ENCODE measurements at regions not wholly inside any gene's neighbourhood (a gene's known extent, or its start where the extent isn't known, plus 50 kb on each side); places are given as distances from the start of the nearest gene placed in this dataset.

DNA sequence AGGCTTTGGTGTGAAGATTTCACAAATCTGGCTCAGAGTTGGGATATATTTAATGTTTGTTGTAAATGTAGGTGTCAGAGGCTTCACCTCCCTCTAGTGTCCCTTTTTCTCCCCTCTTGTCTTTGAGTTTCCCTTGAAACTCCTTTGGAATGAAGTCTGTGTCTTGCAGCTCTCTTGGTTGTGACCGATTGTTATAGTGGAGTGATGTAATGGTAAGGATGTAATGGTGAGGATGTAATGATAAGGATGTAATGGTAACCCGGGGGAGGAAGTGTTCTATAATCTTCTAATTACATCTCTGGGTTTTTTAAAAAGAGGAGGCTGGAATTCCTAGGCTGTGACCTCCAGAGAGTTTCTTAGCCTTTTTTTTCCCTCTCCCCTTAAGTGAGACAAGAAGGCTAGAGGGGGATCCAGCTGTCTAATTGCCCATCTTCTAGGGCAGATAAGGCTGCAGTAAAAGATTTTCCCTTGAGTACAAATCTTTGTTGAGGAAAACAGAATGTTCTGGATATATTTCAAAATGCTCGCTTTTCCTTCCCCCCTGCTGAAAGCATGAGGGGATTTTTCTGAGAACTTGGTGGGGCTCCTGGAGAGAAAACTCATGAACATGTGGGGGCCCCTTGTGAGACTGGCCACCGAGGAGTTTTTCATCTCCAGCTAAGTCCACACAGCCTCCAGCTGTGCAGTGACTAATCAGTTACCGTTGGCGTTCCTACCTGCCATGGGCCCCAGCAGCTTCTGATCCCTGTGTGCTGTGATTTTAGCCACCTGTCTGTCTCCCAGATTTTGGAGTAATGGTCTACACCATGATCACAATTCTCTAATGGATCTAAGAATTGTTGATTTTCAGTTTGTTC is 156.7 kb upstream of the PMEPA1 start:
- Histone ChIP-seq H3K79me2 (ENCODE audit: insufficient read depth, low read depth, low read length) (no peaks in the 10 kb centered on the region), H3K9me3 (ENCODE audit: low read length) (no peaks in the 10 kb centered on the region), H3K4me1 (ENCODE audit: insufficient read depth, low read length, poor library complexity, severe bottlenecking) (no peaks in the 10 kb centered on the region), H3K4me2 (ENCODE audit: low read length) (no peak overlapping the region), H3K4me3 (ENCODE audit: low read depth, low read length, poor library complexity, severe bottlenecking) (no peak overlapping the region), H2AFZ (ENCODE audit: low read length) (no peak overlapping the region), H3K9me2 (ENCODE audit: insufficient read depth, low read length) (no peaks in the 10 kb centered on the region), H4K20me1 (ENCODE audit: insufficient read depth, low read length) (no peaks in the 10 kb centered on the region), H3K36me3 (ENCODE audit: insufficient read depth, low read length) (no peaks in the 10 kb centered on the region), H3K27ac (ENCODE audit: low read depth, low read length, poor library complexity, severe bottlenecking) (no peak overlapping the region)
- TF ChIP-seq EZH2phosphoT487 (IDR thresholded peaks at IDR 0.05; ENCODE audit: borderline replicate concordance, low read depth, low read length), result no peak
- TF ChIP-seq, protein P1, sequence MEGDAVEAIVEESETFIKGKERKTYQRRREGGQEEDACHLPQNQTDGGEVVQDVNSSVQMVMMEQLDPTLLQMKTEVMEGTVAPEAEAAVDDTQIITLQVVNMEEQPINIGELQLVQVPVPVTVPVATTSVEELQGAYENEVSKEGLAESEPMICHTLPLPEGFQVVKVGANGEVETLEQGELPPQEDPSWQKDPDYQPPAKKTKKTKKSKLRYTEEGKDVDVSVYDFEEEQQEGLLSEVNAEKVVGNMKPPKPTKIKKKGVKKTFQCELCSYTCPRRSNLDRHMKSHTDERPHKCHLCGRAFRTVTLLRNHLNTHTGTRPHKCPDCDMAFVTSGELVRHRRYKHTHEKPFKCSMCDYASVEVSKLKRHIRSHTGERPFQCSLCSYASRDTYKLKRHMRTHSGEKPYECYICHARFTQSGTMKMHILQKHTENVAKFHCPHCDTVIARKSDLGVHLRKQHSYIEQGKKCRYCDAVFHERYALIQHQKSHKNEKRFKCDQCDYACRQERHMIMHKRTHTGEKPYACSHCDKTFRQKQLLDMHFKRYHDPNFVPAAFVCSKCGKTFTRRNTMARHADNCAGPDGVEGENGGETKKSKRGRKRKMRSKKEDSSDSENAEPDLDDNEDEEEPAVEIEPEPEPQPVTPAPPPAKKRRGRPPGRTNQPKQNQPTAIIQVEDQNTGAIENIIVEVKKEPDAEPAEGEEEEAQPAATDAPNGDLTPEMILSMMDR (conservative IDR thresholded peaks at IDR 0.05; ENCODE audit: low read length), result no peak
- BruUV-seq (replicated peaks), result no TSS peak
- intact Hi-C loops (cut with micrococcal nuclease; ENCODE audit: unreplicated experiment), result no loop called here
- no peak for DNase-seq (ENCODE audit: low spot score)
- ChIA-PET CTCF (ENCODE audit: unreplicated experiment) (no interaction called here), POLR2A (interaction anchor here (0.6 kb wide), 2 partner anchors 51 to 499 kb away, joined by 4 read pairs; no protein-coding TSS in a partner anchor)

GRCh38 chr20:57865266-57865665 is 155.5 kb upstream of the PMEPA1 start:
- Histone ChIP-seq H2AFZ (ENCODE audit: low read length) (no peak overlapping the region), H3K27ac (ENCODE audit: low read depth, low read length, poor library complexity, severe bottlenecking) (no peak overlapping the region), H3K4me1 (ENCODE audit: insufficient read depth, low read length, poor library complexity, severe bottlenecking) (no peaks in the 10 kb centered on the region), H4K20me1 (ENCODE audit: insufficient read depth, low read length) (no peaks in the 10 kb centered on the region), H3K4me3 (ENCODE audit: low read depth, low read length, poor library complexity, severe bottlenecking) (no peak overlapping the region), H3K79me2 (ENCODE audit: insufficient read depth, low read depth, low read length) (no peaks in the 10 kb centered on the region), H3K9me2 (ENCODE audit: insufficient read depth, low read length) (no peaks in the 10 kb centered on the region), H3K4me2 (ENCODE audit: low read length) (no peak overlapping the region), H3K36me3 (ENCODE audit: insufficient read depth, low read length) (no peaks in the 10 kb centered on the region), H3K9me3 (ENCODE audit: low read length) (no peaks in the 10 kb centered on the region)
- POLR2A ChIA-PET, result no interaction called here
- intact Hi-C loops (cut with micrococcal nuclease; ENCODE audit: unreplicated experiment), result no loop called here
- CTCF ChIA-PET (ENCODE audit: unreplicated experiment), result no interaction called here
- TF ChIP-seq EZH2phosphoT487 (IDR thresholded peaks at IDR 0.05; ENCODE audit: borderline replicate concordance, low read depth, low read length), result no peak
- TF ChIP-seq, protein P1 (conservative IDR thresholded peaks at IDR 0.05; ENCODE audit: low read length), result no peak
- BruUV-seq (replicated peaks), result no TSS peak
- DNase-seq (ENCODE audit: low spot score), result no peak

DNA sequence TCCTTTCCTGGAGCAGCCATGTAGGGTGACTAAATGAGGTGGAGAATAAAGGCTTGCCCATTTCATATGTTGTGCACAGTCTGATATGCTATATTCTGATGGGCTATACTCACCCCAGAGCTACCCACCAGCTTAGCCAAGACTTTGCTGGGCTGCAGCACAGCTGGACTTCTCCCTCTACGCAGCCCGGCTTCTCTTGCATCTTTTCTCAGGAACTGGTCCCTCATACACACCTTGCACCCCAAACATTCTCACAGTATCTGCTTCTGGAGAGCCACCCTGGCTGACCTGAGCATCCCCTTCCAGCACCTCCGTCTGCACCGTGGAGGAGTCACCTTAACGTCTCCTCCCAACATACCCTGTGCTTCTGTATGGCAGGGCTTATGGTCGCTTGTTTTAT is 150.8 kb upstream of the PMEPA1 start:
- H3K27ac ChIP-seq (ENCODE audit: low read depth, low read length, poor library complexity, severe bottlenecking), result no peak overlapping the region
- H3K4me1 ChIP-seq (ENCODE audit: insufficient read depth, low read length, poor library complexity, severe bottlenecking), result no peaks in the 10 kb centered on the region
- H3K9me2 ChIP-seq (ENCODE audit: insufficient read depth, low read length), result no peaks in the 10 kb centered on the region
- no peak for TF ChIP-seq EZH2phosphoT487 (IDR thresholded peaks at IDR 0.05; ENCODE audit: borderline replicate concordance, low read depth, low read length)
- TF ChIP-seq, protein P1 (conservative IDR thresholded peaks at IDR 0.05; ENCODE audit: low read length), result no peak
- DNase-seq (ENCODE audit: low spot score), result no peak
- no peaks in the 10 kb centered on the region for H3K9me3 ChIP-seq (ENCODE audit: low read length)
- H3K36me3 ChIP-seq (ENCODE audit: insufficient read depth, low read length), result no peaks in the 10 kb centered on the region
- intact Hi-C loops (cut with micrococcal nuclease; ENCODE audit: unreplicated experiment), result no loop called here
- POLR2A ChIA-PET, result no interaction called here
- no TSS peak for BruUV-seq (replicated peaks)
- no peak overlapping the region for H3K4me2 ChIP-seq (ENCODE audit: low read length)
- CTCF ChIA-PET (ENCODE audit: unreplicated experiment), result no interaction called here
- no peaks in the 10 kb centered on the region for H4K20me1 ChIP-seq (ENCODE audit: insufficient read depth, low read length)
- H3K4me3 ChIP-seq (ENCODE audit: low read depth, low read length, poor library complexity, severe bottlenecking), result no peak overlapping the region
- no peaks in the 10 kb centered on the region for H3K79me2 ChIP-seq (ENCODE audit: insufficient read depth, low read depth, low read length)
- H2AFZ ChIP-seq (ENCODE audit: low read length), result no peak overlapping the region

All from OCI-LY7 (cell line).